GM21619 (cell line): ENCODE measurements at regions not wholly inside any gene's neighbourhood (a gene's known extent, or its start where the extent isn't known, plus 50 kb on each side); places are given as distances from the start of the nearest gene placed in this dataset.
"Not testable (repeated sequence)": the region's sequence is repeated elsewhere in the genome, so short reads cannot be mapped to it uniquely, and the experiment has no call there.

ENCODE experiments used
- ATAC-seq: cut with Tn5 transposase; IDR thresholded peaks from one replicate; pipeline ENCODE4 v1.9.1; 2021; ENCODE audit not compliant: unreplicated experiment

DNA sequence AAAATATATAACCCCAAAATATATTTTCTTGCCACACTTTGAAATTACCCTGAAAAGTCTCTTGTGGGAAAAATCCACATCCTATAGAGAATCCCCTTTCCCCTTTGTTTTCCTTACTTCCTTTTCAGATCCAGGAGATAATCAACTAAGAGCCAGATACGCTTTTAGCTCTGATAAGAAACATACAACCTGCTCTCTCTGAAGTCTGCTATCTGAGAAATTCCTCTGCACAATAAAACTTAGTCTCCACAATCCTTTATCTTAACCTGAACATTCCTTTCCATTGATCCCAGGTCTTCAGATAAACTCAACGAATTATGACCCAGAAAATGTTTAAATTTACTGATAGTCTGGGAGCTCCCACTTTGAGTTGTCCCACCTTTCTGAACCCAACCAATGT, 233.4 kb upstream of the SETMAR start:
- ATAC-seq: no peak

DNA sequence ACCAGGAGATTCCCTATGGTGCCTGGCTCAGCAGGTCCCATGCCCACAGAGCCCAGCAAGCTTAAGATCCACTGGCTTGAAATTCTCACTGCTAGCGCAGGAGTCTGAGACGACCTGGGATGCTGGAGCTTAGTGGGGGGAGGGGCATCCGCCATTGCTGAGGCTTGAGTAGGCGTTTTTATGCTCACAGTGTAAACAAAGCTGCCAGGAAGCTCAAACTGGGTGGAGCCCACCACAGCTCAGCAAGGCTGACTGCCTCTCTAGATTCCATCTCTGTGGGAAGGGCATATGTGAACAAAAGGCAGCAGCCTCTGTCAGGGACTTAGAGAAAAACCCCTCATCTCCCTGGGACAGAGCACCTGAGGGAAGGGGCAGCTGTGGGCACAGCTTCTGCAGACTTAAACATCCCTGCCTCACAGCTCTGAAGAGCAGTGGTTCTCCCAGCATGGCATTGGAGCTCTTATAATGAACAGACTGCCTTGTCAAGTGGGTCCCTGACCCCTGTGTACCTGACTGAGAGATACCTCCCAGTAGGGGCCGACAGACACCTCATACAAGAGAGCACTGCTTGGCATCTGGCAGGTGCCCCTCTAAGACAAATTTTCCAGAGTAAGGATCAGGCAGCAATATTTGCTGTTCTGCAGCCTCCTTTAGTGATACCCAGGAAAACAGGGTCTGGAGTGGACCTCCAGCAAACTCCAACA, 231.5 kb upstream of the SETMAR start:
- ATAC-seq: no peak

DNA sequence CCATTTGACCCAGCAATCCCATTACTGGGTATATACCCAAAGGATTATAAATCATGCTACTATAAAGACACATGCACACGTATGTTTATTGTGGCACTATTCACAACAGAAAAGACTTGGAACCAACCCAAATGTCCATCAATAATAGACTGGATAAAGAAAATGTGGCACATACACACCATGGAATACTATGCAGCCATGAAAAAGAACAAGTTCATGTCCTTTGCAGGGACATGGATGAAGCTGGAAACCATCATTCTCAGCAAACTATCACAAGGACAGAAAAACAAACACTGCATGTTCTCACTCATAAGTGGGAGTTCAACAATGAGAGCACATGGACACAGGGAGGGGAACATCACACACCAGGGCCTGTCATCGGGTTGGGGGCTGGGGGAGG, 225.9 kb upstream of the SETMAR start:
- ATAC-seq: not testable (repeated sequence)

DNA sequence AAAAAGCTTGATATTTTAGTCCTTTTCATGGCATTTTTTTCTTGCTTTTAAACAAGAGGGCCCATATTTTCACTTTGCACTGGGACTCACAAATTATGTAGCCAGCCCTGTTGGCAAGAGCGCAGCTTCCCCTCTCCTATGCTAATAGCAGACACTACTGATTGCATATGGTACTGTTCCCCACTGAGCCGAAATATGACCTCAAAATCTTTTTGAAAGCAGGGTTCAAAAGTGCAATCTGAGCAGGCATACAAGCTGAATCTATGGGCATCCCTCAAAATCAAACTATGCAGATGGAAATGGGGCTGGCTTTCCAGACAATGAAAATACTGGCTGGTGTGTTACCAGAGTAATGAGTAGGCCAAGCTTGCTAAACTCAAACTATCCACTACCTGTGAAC, 225.2 kb upstream of the SETMAR start:
- no peak for ATAC-seq

DNA sequence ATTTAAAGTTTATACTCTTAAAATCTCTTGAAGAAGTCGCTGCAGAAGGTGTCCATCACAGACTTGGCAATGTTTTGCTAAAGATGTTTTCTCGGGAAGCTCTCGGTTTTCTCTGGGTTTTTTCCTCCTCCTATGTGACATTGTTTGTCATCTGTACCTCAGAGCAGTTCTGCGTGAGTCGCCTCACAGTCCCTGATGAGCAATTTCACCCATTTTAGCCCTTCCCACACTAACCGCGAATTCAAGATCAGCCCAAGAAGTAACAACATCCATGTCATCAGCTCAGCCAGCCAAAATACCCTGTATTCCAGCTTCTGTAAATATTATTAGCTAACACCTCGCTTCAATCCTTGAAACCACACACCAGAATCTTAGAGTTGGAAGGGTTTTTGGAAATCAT, 224.3 kb upstream of the SETMAR start:
- no peak for ATAC-seq

DNA sequence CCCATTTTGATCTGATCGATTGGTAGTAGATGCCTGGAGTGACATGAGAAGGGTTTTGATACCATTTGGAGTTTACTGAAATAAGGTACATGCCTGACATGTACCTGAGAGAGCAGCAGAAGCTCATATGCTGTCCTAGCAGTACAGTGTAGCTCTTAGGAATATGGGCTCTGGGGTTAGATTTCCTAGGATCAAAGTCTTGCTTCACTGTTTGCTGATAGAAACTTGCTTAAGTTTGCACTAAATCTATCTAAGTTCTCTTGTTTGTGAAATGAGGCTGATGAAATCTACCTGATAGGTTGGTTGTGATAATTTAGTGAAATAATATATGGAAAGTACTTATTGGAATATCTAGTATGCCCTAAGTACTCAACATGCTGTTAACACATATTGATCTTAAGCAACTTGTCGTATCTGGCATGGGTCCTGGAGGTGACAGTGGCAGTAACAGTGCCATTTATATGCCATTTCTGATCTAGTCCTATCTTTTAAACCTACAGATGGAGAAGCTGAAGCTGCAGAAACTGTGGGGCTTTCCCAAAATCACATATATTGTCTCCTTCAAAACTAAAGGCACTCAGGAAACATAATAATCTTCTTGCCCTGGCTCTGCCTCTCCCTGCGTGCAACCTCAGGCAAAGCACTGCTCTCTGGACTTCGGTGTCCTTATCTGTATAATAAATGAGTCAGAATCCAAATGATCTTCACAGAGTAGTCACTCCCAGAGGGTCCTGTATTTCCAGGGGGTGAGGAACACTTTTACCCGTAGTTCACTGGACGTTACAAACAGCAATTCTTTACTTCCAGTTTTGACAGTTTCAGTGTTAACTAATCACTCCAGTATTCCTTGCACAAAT, 223.6 kb upstream of the SETMAR start:
- no peak for ATAC-seq

DNA sequence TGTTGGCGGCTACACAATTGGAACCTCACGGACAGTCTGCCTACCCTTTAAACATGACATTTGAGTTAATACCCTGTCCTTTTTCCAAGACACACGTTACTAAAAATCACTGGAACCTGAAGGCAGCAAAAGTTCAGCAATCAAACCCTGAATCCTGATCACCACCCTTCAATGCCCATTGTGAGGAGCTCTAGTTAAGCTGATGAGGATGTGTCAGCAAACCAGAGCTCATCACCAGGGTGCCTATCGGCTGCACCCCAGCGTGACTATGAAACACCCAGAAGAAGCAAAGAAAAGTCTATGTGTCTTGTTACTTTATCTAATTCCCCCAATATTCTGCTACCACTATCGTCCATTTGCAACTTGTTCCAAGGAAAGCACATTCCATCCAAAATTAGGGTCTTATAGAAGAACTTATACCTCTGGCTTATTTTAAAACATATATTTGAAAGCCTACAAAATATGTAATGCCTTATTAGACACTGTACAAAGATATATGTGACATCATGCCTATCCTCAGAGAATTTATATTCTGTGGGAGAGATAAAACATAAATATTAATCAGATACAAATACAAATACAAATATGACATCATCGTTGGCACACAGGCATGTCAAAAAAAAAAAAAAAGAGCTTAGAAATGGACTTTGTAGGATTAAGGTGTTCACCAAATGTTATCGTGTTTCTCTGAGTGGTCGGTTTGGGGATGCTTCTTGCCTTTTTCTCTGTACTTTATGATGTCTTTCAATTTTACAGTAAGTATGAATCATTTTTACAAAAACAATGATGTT, 219.7 kb upstream of the SETMAR start:
- no peak for ATAC-seq

DNA sequence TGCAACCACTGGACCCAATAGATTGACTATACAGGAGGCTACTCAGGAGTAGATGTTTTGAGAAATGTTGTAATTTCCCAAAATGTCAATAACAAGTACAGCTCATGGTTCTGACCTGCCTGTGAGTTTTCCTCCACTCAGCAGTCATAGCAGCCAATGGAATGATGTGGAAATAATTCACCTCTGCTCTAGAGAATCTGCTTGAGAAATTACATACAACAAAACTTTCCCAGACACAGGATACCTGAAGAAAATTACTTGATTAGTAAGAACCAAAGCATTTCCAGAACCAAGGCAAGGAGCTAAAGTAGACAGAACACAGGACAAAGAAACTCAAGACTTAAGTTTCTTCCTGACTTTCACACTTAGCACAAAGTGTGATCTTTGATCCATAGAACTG, 218.9 kb upstream of the SETMAR start:
- no peak for ATAC-seq

DNA sequence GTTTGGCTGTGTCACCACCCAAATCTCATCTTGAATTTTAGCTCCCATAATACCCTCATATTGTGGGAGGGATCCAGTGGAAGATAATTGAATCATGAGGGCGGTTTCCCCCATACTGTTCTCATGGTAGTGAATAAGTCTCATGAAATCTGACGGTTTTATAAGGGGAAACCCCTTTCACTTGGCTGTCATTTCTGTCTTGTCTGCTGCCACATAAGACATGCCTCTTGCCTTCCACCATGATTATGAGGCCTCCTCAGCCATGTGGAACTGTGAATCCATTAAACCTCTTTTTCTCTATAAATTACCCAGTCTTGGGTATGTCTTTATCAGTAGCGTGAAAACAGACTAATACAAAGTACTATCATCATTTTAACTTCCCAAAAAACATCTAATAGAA, 216.5 kb upstream of the SETMAR start:
- ATAC-seq: not testable (repeated sequence)

DNA sequence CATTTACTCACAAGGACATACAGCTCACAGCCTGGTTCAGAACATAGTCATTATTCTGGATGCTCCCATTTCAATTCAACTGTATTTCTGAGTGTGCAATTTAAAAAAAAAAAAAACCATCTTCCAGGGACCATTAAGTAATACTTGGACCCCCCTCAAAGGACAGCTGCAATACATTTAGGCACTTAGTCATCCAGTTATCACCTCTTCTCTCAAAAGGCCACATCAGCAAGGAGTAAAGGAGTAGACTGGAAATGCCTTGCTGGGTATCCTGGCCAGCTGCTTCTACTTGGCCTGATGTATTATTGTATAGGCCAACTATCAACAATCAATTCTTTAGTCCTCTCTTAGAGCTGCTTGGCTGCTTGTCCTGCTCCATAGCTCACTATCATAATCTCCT, 211.4 kb upstream of the SETMAR start:
- no peak for ATAC-seq

DNA sequence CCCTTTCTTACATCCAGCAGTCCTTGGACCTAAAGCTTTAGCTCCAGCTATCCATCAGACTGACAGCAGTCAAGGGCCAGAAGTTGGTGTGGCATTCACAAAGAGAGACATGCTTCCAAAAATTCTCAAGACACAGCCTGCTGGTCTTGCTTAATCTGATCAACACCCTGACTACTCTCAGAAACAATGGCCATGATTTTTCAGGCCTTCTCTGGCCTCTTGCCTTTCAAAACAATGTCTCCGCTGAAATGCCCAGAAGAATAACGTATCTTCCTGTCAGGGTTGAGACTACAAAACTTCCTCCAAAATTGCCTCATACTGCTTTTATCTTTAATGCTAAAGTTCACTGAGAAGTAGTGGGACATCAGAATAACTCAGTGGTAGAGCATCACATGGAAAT, 205.4 kb upstream of the SETMAR start:
- ATAC-seq: no peak

DNA sequence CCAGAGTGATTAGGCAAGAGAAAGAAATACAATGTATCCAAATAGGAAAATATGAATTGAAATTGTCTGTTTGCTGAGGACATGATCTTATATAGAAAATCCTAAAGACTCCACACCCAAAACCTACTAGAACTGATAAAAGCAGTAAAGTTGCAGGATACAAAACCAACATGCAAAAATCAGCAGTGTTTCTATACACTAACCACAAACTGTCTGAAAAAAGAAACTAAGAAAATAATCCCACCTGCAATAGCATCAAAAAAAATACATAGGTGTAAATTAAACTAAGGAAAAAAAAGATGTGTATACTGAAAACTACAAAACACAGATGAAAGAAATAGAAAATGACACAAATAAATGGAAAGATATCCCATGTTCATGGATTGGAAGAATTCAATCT, 203.6 kb upstream of the SETMAR start:
- ATAC-seq: no peak

DNA sequence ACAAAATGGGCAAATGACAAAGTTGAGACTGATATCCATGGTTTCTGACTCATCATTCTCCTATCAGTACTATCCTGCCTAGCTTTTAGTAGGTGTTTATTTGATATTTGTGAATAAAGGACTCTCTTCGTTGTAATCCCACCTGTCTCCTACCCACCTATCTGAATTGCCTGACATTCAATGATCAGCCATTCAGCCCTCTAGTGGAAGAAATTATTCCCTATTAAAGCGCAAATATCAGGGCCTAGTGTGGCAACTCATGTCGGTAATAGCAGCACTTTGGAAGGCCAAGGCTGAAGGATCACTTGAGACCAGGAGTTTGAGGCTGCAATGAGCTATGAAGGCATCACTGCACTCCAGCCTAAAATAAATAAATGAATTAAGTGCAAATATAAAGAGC, 195.7 kb upstream of the SETMAR start:
- ATAC-seq: no peak

DNA sequence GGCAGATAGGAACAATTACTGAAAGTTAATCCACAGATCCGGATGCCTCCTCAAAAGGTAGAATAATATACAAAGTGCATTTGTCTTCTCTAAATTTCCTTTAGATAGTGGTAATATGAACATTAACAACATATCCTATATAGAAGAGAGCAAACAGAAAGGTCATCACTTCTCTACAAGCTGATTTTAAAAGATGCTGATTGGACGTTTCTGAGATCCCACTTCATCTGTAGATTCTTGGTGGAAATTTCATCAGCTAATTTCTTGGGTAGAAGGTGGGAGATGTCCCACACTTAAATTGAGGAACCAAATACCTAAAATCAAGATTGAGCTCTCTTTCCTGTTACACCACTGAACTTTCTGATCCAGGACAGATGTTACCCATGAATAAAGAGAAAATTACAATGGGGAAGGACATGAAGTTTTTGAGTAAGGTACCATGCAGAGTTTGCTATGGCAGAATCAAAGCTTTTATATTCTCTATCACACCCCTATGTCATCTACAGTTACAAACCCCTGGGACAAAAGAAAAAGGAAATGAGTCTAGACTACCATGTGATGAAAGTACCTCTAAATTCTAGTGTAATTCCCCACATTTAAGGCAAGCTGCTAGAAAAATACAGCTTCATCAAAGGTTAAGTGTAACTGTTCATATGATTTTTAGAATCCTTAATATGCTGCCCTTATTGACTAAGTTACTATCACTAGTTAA, 189.2 kb upstream of the SETMAR start:
- ATAC-seq: no peak

DNA sequence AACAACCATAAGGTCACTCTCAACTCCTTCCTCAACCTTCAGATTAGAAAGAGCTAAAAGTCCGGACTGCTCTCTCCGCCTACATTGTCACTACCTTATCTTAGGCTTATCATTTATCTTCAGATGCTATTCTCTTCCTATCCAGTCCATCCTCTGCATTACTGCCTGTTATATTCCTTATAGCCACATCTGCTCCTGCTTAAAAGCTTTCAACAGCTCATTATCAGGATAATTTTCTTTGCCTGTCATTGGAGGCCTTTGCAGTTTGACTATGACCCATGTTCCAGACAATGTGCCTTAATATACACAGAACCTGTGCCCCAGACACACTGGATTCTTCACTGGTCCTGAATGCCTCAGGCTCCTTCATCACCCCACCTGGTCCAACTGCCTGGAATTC, 184.1 kb upstream of the SETMAR start:
- no peak for ATAC-seq

DNA sequence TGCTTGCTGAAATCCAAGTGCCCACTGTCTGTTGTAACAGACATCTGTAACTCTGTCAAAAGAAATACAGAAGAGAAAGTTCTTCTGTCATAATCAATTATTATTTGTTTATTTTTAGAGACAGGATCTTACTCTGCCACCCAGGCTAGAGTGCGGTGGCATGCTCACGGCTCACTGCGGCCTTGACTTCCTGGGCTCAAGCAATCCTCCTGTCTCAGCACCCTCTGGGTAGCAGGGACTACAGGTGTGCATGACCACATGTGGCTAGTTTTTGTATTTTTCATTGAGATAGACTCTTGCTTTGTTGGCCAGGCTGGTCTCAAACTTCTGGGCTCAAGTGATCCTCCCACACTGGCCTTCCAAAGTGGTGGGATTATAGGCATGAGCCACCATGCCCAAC, 177.6 kb upstream of the SETMAR start:
- ATAC-seq: no peak

DNA sequence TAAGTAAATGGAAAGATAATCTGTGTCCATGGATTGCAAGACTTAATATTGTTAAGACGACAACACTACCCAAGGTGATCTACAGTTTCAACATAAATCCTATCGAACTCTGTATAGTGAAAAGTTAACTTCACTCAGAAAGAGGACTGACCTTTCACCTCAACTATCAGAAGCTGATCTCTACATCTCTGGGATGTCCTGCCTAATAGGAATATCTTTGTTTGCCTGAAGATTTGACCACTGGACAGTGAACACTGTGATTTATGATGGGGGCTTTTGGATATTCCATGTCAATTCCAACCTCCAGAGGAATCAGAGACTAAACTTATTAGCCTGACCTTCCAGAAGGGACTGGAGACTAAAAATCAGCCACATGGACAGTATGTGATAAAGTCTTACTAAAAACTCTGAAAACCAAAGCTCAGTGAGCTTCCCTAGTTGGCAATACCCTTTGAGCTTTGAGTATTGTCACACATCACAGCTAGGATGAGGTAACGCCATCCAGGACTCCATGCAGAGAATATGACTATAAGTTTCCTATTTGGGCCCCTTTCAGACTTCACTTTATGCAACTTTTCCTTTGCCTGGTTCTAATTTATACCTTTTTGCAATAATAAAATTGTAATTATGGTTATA, 164.9 kb upstream of the SETMAR start:
- ATAC-seq: no peak

DNA sequence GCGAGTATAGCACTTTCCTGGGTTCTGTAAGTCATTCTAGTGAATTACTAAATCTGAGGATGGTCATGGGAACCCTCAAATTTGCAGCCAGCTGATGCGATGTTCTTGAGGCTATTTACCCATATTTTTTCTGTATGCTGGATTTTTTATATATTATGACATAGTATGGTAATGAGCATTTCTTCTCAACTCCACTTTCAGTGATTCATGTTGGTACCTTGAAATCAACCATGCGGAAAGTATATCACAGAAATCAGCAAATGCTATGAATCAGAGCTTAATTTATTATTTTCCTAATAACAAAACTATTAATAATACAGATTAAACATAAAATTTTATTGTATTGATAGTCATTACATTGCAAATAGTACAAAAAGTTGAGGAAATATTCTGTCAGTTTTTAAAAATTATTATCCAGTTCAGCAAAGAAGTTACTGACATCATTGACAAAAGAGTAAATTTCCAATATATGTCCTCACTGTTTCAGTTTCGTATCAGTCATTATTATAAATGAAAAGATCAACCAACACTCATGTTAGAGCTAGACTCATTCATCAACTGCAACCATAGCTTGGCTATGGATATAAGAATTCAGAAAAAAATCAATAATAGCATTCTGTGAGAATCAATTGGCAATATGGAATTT, 164.3 kb upstream of the SETMAR start:
- no peak for ATAC-seq

DNA sequence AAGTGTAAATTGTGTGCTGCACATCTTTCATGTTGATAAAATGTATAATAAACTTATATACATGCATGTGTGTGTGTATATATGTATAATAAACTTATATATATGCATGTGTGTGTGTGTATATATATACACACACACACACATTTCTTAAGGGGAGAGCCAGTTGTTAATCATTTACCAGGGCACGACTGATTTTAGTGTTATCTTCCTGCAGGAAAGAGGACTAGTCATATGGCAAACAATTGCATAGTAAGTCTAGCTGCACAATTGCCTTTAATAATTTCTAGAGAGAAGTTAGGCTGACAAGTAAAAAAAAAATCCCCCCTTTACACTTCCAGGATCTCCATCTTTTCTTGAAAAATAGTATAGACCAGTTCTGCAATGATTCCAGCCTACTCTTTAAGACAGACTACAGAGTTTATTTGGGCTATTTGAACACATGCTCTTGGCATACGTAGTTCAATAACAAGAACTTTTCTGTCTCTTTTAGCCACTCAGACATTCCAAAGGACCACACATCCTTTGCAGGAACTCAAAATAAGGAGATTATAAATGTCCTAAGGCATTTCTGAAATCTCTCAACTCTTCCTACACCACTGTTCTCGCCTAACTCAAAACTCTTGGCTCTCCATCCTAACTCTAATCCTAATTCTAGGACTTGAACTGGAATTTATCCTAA, 163.6 kb upstream of the SETMAR start:
- peak; percentile 76 for ATAC-seq

DNA sequence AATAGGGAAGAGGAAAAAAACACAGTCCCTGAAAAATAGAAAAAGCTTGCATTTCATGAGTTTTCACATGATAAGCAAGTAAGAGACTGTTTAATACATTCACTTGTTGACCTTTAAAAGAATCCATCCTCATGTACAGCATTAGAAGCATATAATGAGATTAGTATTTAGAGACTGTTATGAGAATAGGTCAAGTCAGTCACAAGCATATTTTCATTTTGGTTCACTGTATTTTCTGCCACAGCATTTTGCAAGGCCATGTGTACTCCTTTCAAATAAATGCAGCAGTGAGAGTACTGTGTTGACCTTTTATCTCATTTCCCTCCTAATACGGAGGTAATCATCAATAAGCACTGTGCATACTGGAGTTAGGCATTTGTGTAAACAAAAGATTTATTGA, 162.2 kb upstream of the SETMAR start:
- no peak for ATAC-seq
